Effector memory CD4-positive, alpha-beta T cell (primary cell): ENCODE measurements at regions not wholly inside any gene's neighbourhood (a gene's known extent, or its start where the extent isn't known, plus 50 kb on each side); places are given as distances from the start of the nearest gene placed in this dataset.
"Not testable (repeated sequence)": the region's sequence is repeated elsewhere in the genome, so short reads cannot be mapped to it uniquely, and the experiment has no call there.

ENCODE experiments used
- DNase-seq, 3 donors: peaks; one replicate each; pipeline ENCODE4 v3.0.0-alpha.2; 2020
- H3K27ac ChIP-seq: 2 replicates; pipeline ENCODE4 v1.7.0; 2013; ENCODE audit warnings: mild to moderate bottlenecking, low read length, moderate library complexity; ENCODE audit not compliant: insufficient read depth, poor library complexity, severe bottlenecking
- H3K27me3 ChIP-seq: replicated peaks from 2 replicates; pipeline ENCODE4 v1.7.0; 2013; ENCODE audit warnings: mild to moderate bottlenecking, low read length; ENCODE audit not compliant: insufficient read depth, control insufficient read depth, poor library complexity, severe bottlenecking
- H3K36me3 ChIP-seq: 2 replicates; pipeline ENCODE4 v1.7.0; 2013; ENCODE audit warnings: mild to moderate bottlenecking, low read length, moderate library complexity; ENCODE audit not compliant: control insufficient read depth, insufficient read depth
- H3K4me1 ChIP-seq: 2 replicates; pipeline ENCODE4 v1.7.0; 2013; ENCODE audit warnings: low read length, mild to moderate bottlenecking; ENCODE audit not compliant: control insufficient read depth, insufficient read depth, poor library complexity, severe bottlenecking
- H3K4me3 ChIP-seq: 2 replicates; pipeline ENCODE4 v1.7.0; 2013; ENCODE audit warnings: low read length, low read depth, mild to moderate bottlenecking; ENCODE audit not compliant: insufficient read depth, poor library complexity, severe bottlenecking
- H3K9me3 ChIP-seq: 2 replicates; pipeline ENCODE4 v1.7.0; 2013; ENCODE audit warnings: mild to moderate bottlenecking, low read length, moderate library complexity; ENCODE audit not compliant: control insufficient read depth

GRCh38 chr6:14517516-14518105, 400.0 kb downstream of the CD83 start:
- no peak for DNase-seq
- H3K27ac ChIP-seq: no peak overlapping the region
- H3K4me3 ChIP-seq: no peak overlapping the region
- no peaks in the 10 kb centered on the region for H3K4me1 ChIP-seq
- H3K27me3 ChIP-seq: no peaks in the 10 kb centered on the region
- no peaks in the 10 kb centered on the region for H3K36me3 ChIP-seq
- no peaks in the 10 kb centered on the region for H3K9me3 ChIP-seq

DNA sequence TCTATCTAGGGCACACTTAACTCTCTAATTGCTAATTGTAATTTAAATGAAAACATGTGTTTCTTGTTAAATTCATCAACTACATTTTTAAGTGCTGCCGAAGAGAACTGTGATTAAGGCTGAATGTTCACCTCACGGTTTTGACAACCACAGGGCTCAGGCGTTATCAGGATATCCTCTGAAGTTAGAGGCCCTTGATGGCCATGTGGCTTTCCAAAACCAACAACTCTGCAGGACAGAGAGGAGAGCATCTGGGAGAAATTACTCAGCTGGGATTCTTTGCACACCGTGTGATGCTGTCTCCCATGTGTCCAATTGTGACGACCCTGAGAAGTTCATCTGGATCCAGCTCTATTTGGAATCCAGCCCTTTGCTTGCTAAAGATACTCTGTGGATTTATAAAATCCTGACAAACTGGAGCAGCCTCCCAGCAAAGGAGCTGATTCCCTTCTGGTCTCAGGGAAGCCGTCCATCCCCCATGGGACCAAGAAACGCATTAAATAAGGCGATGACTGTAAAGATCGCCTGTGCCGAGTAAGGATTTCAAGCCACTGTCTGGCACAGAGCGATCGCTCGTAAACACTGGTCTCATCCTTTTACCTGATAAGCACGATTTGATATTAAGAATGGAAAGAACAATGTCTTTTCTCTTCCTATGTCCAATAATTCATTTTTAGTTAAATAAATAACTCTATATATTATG, 401.1 kb downstream of the CD83 start:
- Histone ChIP-seq H3K27me3 (no peaks in the 10 kb centered on the region), H3K9me3 (no peaks in the 10 kb centered on the region), H3K4me3 (no peak overlapping the region), H3K36me3 (no peaks in the 10 kb centered on the region), H3K4me1 (no peaks in the 10 kb centered on the region), H3K27ac (no peak overlapping the region)
- DNase-seq: no peak

GRCh38 chr6:14520029-14520428, 402.5 kb downstream of the CD83 start:
- Histone ChIP-seq H3K4me3 (no peak overlapping the region), H3K27ac (no peak overlapping the region), H3K9me3 (no peaks in the 10 kb centered on the region), H3K36me3 (no peaks in the 10 kb centered on the region), H3K27me3 (no peaks in the 10 kb centered on the region), H3K4me1 (no peaks in the 10 kb centered on the region)
- no peak for DNase-seq

- Histone ChIP-seq H3K27ac (no peak overlapping the region), H3K27me3 (no peaks in the 10 kb centered on the region), H3K9me3 (no peaks in the 10 kb centered on the region), H3K36me3 (no peaks in the 10 kb centered on the region), H3K4me3 (no peak overlapping the region), H3K4me1 (no peaks in the 10 kb centered on the region)
- DNase-seq: no peak
These were observed 403.0 kb downstream of the CD83 start for GRCh38 chr6:14520536-14520935.

DNA sequence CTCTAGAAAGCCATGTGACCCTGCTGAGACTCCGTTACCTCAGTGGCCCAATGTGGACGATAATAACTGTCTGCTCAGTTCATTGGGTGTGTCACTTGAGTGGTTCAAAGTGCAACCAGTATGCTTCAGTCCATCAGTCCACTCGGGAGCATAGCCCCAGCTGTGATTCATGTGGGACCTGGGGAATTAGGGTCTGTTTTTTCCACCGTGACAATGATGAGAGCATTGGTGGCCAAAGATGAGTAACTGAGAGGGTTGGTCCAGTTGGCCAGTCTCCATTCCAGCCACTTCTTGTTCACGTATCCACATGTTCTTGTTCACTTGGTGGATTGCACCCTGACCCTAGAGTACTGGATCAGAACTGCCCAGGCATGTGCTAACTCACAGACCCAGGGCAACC, 403.6 kb downstream of the CD83 start:
- no peaks in the 10 kb centered on the region for H3K27me3 ChIP-seq
- no peaks in the 10 kb centered on the region for H3K36me3 ChIP-seq
- H3K9me3 ChIP-seq: no peaks in the 10 kb centered on the region
- H3K27ac ChIP-seq: no peak overlapping the region
- no peak overlapping the region for H3K4me3 ChIP-seq
- DNase-seq: no peak
- H3K4me1 ChIP-seq: no peaks in the 10 kb centered on the region

DNA sequence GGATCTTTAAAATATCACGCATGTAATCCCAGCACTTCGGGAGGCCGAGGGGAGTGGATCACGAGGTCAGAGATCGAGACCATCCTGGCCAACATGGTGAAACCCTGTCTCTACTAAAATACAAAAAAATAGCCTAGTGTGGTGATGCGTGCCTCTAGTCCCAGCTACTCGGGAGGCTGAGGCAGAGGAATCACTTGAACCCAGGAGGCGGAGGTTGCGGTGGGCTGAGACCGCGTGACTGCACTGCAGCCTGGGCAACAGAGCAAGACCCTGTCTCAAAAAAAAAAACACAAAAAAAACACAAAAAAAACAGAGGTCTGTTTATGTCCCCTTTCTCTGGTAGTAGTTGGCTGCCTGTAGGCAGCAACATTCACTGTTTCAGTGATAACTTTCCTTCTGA, 404.3 kb downstream of the CD83 start:
- not testable (repeated sequence) for H3K27me3 ChIP-seq, H3K4me3 ChIP-seq, H3K36me3 ChIP-seq, DNase-seq, H3K9me3 ChIP-seq, H3K27ac ChIP-seq, H3K4me1 ChIP-seq

DNA sequence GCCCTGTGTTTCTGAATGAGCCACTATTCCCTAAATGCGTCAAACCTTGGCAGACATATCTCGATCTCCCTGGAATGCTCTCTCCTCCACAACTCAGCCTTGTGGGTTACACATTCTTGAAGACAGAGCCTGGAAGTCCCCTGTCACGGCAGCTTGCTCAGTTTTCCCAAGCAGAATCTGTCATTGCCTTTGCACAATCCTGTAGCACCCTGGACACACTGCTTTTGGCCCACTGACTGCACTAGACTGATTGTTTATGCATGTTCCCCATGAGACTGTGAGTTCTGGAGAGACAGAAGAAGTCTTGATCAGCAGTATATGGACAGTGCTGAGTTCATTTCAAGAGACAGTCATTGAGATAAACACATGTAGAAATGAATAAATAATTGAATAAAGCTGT, 406.7 kb downstream of the CD83 start:
- Histone ChIP-seq H3K4me1 (no peaks in the 10 kb centered on the region), H3K27me3 (no peaks in the 10 kb centered on the region), H3K9me3 (no peaks in the 10 kb centered on the region), H3K36me3 (no peaks in the 10 kb centered on the region), H3K27ac (no peak overlapping the region), H3K4me3 (no peak overlapping the region)
- DNase-seq: no peak

- Histone ChIP-seq H3K36me3 (no peaks in the 10 kb centered on the region), H3K27ac (no peak overlapping the region), H3K4me1 (no peaks in the 10 kb centered on the region), H3K9me3 (no peaks in the 10 kb centered on the region), H3K4me3 (no peak overlapping the region), H3K27me3 (no peaks in the 10 kb centered on the region)
- DNase-seq: no peak
These were observed 412.8 kb downstream of the CD83 start for GRCh38 chr6:14530385-14530784.

DNA sequence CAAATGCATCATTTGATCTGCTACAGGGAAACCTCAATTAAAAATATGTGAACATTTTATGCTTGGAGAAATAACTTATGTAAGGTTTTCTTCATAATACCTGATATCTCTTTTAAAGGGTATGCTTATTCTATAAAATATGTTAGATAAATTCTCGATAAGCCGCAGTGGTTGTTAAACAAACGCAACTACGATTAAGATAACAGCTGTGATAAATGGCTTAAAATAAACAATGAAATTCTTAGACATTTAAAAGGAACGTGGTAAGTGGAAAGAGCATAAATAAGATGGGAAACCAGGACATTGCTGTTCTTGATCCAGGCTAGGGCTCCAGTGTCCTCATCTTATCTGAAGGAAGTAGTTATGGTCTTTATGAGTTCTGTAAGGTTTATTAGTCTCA, 415.9 kb downstream of the CD83 start:
- no peak for DNase-seq
- Histone ChIP-seq H3K27ac (no peak overlapping the region), H3K4me3 (no peak overlapping the region)

DNA sequence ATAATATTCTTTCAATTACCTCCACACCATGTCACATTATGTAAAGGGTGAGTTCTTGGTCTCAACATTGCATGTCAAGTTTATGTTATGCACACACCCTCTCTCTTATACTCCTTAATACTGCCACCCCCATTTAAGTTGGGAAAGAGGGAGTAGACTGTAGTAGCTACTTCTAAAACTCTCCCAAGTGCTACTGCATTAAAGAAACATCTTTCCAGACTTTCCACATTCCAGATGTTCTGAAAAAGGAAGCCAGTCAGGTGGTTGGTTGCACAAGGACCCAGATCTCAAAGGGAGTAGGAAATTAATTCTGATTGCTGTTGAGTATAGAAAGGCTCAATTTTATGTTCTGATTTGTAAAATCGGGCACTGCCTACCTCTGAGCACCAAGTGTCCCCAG, 419.5 kb downstream of the CD83 start:
- Histone ChIP-seq H3K36me3 (no peaks in the 10 kb centered on the region), H3K27me3 (no peaks in the 10 kb centered on the region), H3K4me3 (no peak overlapping the region), H3K27ac (no peak overlapping the region), H3K9me3 (no peaks in the 10 kb centered on the region), H3K4me1 (no peaks in the 10 kb centered on the region)
- DNase-seq: no peak

More for the DNA sequence above, 415.9 kb downstream of the CD83 start:
- no peaks in the 10 kb centered on the region for H3K4me1 ChIP-seq
- H3K36me3 ChIP-seq: no peaks in the 10 kb centered on the region
- no peaks in the 10 kb centered on the region for H3K27me3 ChIP-seq
- no peaks in the 10 kb centered on the region for H3K9me3 ChIP-seq
